IPS-18c (cell line): ENCODE measurements at regions not wholly inside any gene's neighbourhood (a gene's known extent, or its start where the extent isn't known, plus 50 kb on each side); places are given as distances from the start of the nearest gene placed in this dataset.
"Not testable (repeated sequence)": the region's sequence is repeated elsewhere in the genome, so short reads cannot be mapped to it uniquely, and the experiment has no call there.

Experiments used
- H3K4me3 ChIP-seq: 2 replicates; pipeline ENCODE4 v1.7.0; 2013; ENCODE audit warnings: low read depth, mild to moderate bottlenecking, low read length, moderate library complexity; ENCODE audit not compliant: insufficient read depth
- H3K9me3 ChIP-seq: one replicate; pipeline ENCODE4 v1.6.1; 2013; ENCODE audit warnings: mild to moderate bottlenecking, low read length, moderate library complexity; ENCODE audit not compliant: control insufficient read depth, insufficient read depth

DNA sequence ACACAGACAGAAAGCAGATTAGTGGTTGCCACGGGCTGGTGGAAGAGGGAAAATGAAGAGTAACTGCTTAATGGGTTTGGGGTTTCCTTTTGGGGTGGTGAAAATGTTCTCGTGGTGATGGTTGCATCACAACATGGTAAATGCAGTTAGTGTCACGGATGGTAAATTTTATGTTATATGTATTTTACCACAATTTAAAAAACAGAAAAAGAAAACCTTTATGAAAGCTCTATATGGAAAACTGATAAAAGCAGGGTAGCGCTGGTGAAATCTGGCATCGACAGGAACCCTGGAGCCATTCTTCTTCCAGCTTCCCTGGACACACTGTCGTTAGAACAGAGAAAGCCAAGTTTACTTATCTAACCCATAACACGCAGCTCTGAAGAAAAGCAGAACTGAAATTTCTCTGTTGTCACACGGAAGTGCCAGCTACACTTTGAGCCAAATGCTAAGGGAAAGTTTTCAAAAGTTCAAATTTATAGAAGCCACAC lies 287.7 kb upstream of the NR2F2 start:
- H3K4me3 ChIP-seq: no peak overlapping the region
- no peaks in the 10 kb centered on the region for H3K9me3 ChIP-seq

DNA sequence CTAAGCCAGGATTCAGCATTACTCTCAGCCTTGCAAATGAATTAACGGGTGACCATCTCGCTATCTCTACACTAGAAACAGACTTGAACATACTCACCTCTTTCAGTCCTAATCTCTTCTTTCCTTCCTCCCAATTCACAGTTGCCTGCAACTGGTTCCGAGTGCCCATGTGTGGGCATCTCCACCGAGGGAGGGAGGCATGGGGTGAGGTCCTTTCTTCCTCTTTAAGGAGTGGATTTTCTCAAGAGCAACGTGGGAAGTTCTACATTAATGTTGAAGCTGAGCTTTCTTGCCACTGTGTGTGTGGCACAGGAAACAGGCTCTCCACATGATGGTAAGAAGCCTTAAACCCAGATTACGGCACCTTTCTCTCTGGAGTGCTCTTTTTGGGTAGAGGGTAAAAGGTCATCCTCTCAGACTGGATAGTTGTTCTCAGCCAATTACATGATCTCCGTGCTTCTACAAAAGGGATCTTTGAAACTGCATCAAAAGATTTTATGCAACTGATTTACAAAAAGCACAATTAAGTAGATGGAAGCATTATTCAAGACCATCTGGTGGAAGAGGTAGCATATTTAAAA lies 286.8 kb upstream of the NR2F2 start:
- Histone ChIP-seq H3K4me3 (no peak overlapping the region), H3K9me3 (no peaks in the 10 kb centered on the region)

DNA sequence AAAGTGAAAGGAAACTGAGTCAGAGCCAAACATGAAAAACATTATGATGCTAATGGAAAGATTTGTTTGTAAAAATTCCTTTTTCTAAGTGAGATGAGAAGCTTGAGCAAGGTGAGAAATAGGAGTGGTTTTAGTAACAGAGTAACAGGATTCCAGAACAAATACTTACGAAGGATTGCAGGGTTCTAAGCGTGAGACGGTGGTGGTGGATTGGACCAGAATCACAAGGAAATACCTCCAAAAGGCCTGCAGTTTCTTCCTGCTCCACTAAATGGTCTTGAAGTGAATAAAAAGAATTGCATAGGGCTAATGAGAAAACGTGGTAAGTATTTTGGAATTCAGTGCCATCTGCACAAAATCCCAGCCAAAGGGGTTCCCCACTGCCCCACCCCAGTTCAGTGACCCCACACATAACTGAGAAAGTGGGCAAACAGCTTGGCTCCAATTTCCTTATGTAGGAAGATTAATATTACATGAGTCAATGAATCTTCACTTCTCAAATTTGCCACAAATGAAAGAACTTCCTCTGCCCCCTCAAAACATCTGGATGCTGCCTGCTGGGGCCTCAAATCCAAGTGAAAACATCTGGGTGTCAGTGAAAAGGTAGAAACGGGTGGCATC lies 283.8 kb upstream of the NR2F2 start:
- no peak overlapping the region for H3K4me3 ChIP-seq
- no peaks in the 10 kb centered on the region for H3K9me3 ChIP-seq

DNA sequence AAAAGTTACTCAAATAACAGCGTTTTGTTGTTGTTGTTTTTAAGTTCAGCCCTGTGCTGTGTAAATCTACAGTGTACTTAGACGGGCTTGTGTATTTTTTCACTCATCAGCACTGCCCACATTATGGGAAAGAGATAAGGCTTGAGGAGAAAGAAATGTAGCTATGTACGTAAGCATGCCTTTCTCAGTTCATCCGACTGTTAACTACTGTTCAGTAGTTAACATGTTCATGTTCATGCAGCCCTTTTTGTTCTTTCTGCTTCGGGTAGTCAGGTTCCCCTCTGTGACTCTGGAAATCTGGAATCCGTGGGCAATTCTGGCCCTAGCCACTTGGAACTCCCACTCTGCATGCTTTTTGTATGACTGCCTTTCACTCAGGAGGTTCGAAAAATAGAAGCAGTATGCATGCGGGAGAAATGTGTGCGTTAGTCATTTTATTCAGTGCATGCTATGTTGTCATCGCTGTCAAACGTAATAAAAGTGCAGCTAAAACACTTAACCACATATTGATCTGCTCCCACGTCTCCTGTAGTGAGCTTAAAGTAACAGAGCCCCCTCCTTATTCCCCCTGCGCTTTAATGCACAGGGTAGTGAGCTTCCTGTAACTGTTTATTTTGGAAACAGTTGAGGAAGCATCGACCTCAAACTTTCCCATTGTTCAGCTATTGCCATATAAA lies 283.1 kb upstream of the NR2F2 start:
- Histone ChIP-seq H3K4me3 (no peak overlapping the region), H3K9me3 (no peaks in the 10 kb centered on the region)

- Histone ChIP-seq H3K9me3 (no peaks in the 10 kb centered on the region), H3K4me3 (no peak overlapping the region)
Observed at GRCh38 chr15:96049323-96049722, 281.2 kb upstream of the NR2F2 start.

DNA sequence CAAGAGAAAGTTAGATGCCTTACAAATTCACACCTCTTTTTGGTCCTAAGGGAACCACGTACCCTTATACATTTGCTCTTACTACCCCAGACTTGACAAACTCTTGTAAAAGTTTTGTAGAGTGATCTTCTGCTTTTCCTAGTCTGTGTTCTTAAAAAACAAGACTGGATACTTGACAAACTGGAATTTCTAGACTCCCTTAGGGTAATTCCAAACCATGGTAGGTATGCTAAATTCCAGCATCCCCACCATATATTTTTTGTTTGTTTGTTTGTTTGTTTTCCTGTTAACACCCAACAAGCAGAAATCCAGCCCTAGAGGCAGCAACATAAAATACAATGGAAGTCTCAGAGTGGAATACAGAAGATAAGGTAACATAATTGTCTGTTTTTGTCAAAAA lies 280.7 kb upstream of the NR2F2 start:
- Histone ChIP-seq H3K9me3 (no peaks in the 10 kb centered on the region), H3K4me3 (no peak overlapping the region)

- Histone ChIP-seq H3K9me3 (no peaks in the 10 kb centered on the region), H3K4me3 (no peak overlapping the region)
Observed at GRCh38 chr15:96051598-96051997, 278.9 kb upstream of the NR2F2 start.

- peak overlapping the region; percentile 43 for H3K4me3 ChIP-seq
- no peaks in the 10 kb centered on the region for H3K9me3 ChIP-seq
Observed at GRCh38 chr15:96052154-96052553, 278.3 kb upstream of the NR2F2 start.

- Histone ChIP-seq H3K9me3 (no peaks in the 10 kb centered on the region), H3K4me3 (peak overlapping the region; percentile 43)
Observed at GRCh38 chr15:96052572-96053030, 277.9 kb upstream of the NR2F2 start.

- H3K4me3 ChIP-seq: peak overlapping the region; percentile 43
Observed at GRCh38 chr15:96053031-96053780, 277.3 kb upstream of the NR2F2 start.

GRCh38 chr15:96053781-96054428 lies 276.6 kb upstream of the NR2F2 start:
- H3K9me3 ChIP-seq: no peaks in the 10 kb centered on the region
- H3K4me3 ChIP-seq: peak overlapping the region; percentile 43; the same call in 1 of the 2 replicates

More at GRCh38 chr15:96053031-96053780, 277.3 kb upstream of the NR2F2 start:
- H3K9me3 ChIP-seq: no peaks in the 10 kb centered on the region

DNA sequence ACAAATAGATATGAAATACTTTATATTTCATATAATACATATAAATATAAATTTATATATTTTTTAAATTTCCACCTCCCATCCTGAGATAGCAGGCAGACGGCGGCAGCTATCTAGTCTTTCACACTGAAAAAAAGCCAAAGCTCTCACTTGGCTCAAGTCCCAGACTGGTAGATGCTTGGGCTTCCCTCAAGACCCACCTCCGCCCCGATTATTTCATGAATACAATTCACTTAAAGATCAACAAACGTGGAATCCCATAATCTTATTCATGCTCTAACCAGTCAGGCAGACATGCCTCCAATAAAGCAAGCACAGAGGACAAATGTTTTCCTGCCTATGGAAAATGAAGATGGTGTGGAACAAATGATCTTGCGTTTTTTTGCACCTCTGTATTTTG lies 275.9 kb upstream of the NR2F2 start:
- Histone ChIP-seq H3K4me3 (no peak overlapping the region), H3K9me3 (no peaks in the 10 kb centered on the region)

DNA sequence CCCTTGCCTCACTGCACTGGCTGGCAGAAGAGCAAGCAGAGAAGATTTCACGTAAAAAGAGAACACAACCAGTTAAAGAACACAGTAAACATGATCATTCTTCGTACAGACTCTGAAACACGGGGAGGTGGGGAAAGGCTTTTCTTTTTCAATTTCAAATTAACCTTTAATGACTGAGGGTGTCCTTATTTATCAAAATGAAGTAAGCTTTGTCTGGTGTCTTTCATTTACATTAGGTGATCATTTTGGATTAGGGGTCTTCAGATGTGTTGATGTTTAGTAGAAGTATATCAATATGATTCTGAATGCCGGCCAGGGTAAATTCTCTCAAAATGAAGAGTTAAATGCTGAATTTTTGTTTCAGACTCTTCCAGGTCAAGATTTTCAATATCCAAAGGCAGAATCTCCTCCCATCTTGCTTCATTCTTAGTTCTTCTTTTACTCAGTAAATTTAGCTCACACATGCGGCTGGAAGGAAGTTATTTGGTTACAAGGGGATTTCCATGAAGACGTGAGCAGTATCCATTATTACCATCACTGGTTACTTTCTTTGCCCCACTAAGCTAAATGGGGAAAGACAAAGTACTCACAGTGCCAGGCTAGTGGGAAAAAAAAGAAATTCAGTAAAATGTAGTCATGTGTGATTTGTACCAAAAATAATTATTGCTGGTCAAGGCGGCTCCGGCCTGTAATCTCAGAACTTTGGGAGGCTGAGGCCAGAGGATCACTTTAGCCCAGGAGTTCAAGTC lies 272.2 kb upstream of the NR2F2 start:
- no peak overlapping the region for H3K4me3 ChIP-seq
- H3K9me3 ChIP-seq: no peaks in the 10 kb centered on the region

DNA sequence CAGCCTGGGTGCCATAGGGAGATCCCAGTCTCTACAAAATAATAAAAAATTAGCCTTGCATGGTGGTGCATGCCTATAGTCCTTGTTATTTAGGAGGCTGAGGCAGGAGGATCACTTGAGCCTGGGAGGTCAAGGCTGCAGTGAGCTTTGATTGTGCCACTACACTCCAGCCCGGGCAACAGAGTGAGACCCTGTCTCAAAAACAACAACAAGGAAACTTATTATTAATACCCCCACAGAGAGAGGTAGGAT lies 271.7 kb upstream of the NR2F2 start:
- H3K4me3 ChIP-seq, H3K9me3 ChIP-seq: not testable (repeated sequence)

GRCh38 chr15:96060591-96060990 lies 269.9 kb upstream of the NR2F2 start:
- not testable (repeated sequence) for H3K9me3 ChIP-seq, H3K4me3 ChIP-seq

DNA sequence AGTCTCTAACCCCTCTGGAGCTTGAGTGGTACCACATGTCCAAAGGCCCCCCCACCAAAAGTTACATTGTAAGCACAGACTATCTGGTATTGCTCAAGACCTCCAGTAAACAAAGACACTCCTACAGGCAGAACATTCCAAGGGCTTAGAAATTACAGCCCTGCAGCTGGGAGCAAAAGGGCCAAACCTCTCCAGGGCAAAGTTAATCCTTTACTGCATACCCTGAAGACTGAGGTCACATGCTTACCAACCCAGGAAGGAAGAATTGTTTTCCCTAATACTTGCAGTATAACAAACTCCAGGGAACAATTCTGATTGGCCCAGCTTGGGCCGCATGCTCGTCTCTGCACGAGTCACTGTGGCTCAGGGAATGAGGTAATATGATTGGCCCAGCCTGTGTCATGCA lies 266.1 kb upstream of the NR2F2 start:
- Histone ChIP-seq H3K4me3 (no peak overlapping the region), H3K9me3 (no peaks in the 10 kb centered on the region)

DNA sequence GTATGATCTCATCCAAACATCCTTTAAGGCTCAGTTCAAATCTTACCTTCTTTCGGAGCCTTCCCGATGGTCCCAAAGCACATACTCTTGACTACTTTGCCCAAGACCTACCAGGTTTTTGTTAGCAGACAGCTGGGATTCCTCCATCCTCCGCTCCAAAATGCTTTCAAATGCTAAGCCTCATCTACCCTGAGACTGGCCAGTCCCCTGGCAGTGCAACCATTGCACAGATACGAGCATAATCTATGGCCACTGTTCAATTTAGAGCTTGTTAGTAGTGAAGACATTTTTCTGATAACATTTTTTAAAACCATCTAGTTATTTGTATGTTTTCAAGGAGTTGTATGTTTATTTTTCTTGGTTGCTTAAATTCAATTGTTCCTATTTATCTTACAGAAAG lies 264.4 kb upstream of the NR2F2 start:
- Histone ChIP-seq H3K9me3 (no peaks in the 10 kb centered on the region), H3K4me3 (no peak overlapping the region)
